ENCODE measurements at regions not wholly inside any gene's neighbourhood (a gene's known extent, or its start where the extent isn't known, plus 50 kb on each side); places are given as distances from the start of the nearest gene placed in this dataset.

- Histone ChIP-seq H3K4me3 (replicated peaks in 1 of 3; ENCODE audit: insufficient read depth in 1 of 3, low read depth in 2 of 3, low read length in 3 of 3) (no peak overlapping the region), H3K27me3 (ENCODE audit: control insufficient read depth in 1 of 2, insufficient read depth in 2 of 2, low read length in 2 of 2) (no peaks in the 10 kb centered on the region), H3K4me2 (ENCODE audit: low read depth, low read length) (no peak overlapping the region), H4K20me1 (ENCODE audit: insufficient read depth, low read length) (no peaks in the 10 kb centered on the region), H2AFZ (ENCODE audit: low read length) (no peak overlapping the region), H3K9ac (ENCODE audit: insufficient read depth, low read depth, low read length) (no peak overlapping the region), H3K9me3 (ENCODE audit: low read length) (peaks cover 40% of the 10 kb centered on the region), H3K4me1 (ENCODE audit: insufficient read depth, low read length) (no peaks in the 10 kb centered on the region), H3K36me3 (replicated peaks in 1 of 2; ENCODE audit: control insufficient read depth in 1 of 2, insufficient read depth in 2 of 2, low read length in 2 of 2) (no peaks in the 10 kb centered on the region), H3K79me2 (ENCODE audit: insufficient read depth, low read length) (no peaks in the 10 kb centered on the region), H3K27ac (ENCODE audit: extremely low read length, insufficient read depth, low read length) (no peak overlapping the region)
- TF ChIP-seq DMAP1 (CRISPR knock-in tag; IDR thresholded peaks at IDR 0.05): no peak
- no peak for TF ChIP-seq ZNF619 (CRISPR knock-in tag; IDR thresholded peaks at IDR 0.05)
- no peak for TF ChIP-seq ZFP36L1 (CRISPR knock-in tag; IDR thresholded peaks at IDR 0.05)
- no peak for TF ChIP-seq HES4 (CRISPR knock-in tag; IDR thresholded peaks at IDR 0.05; ENCODE audit: borderline replicate concordance)
- intact Hi-C loops (cut with micrococcal nuclease; ENCODE audit: unreplicated experiment) (no loop called here), in situ Hi-C loops (cut with HindIII; ENCODE audit: extremely low pct_ligation_motif_present, low pct_unique_long_range_greater_than_20kb) (no loop called here)
- WGBS (ENCODE audit: low lambda C conversion rate): 33% methylated on average over 1 of the region's 1 CpG
- no peak for FAIRE-seq
- ATAC-seq: no peak
- DNase-seq (ENCODE audit: low spot score): no peak
- ChIA-PET CTCF (ENCODE audit: low intra/inter-chr PET ratio, low total read pairs) (no interaction called here), POLR2A (no interaction called here)
- no TSS peak for BruUV-seq (replicated peaks)
Observed at GRCh38 chr5:23033864-23034263, 180.7 kb upstream of the CDH12 start.

- FAIRE-seq: no peak
- ChIA-PET POLR2A (no interaction called here), CTCF (ENCODE audit: low intra/inter-chr PET ratio, low total read pairs) (no interaction called here)
- no peaks in the 10 kb centered on the region for H3K36me3 ChIP-seq (replicated peaks in 1 of 2; ENCODE audit: control insufficient read depth in 1 of 2, insufficient read depth in 2 of 2, low read length in 2 of 2)
- no peaks in the 10 kb centered on the region for H3K79me2 ChIP-seq (ENCODE audit: insufficient read depth, low read length)
- no peak overlapping the region for H3K4me2 ChIP-seq (ENCODE audit: low read depth, low read length)
- ATAC-seq: no peak
- TF ChIP-seq ZNF260 (CRISPR knock-in tag; IDR thresholded peaks at IDR 0.05; ENCODE audit: borderline replicate concordance, low read depth): no peak
- no peak for TF ChIP-seq MNT (IDR thresholded peaks at IDR 0.05)
- no peak for TF ChIP-seq CHCHD3 (CRISPR knock-in tag; IDR thresholded peaks at IDR 0.05)
- TF ChIP-seq EED (CRISPR knock-in tag; IDR thresholded peaks at IDR 0.05): no peak
- no peak for TF ChIP-seq ZBTB39 (CRISPR knock-in tag; IDR thresholded peaks at IDR 0.05)
- TF ChIP-seq ZNF879 (CRISPR knock-in tag; IDR thresholded peaks at IDR 0.05): no peak
- no peak for TF ChIP-seq AHR (CRISPR knock-in tag; IDR thresholded peaks at IDR 0.05)
- TF ChIP-seq ATF5 (CRISPR knock-in tag; IDR thresholded peaks at IDR 0.05; ENCODE audit: low read depth): no peak
- TF ChIP-seq SP140L (CRISPR knock-in tag; IDR thresholded peaks at IDR 0.05; ENCODE audit: borderline replicate concordance): no peak
- TF ChIP-seq HIC2 (CRISPR knock-in tag; IDR thresholded peaks at IDR 0.05; ENCODE audit: low read depth): no peak
- H3K27ac ChIP-seq (ENCODE audit: extremely low read length, insufficient read depth, low read length): no peak overlapping the region
- no TSS peak for BruUV-seq (replicated peaks)
- H3K4me3 ChIP-seq (replicated peaks in 1 of 3; ENCODE audit: insufficient read depth in 1 of 3, low read depth in 2 of 3, low read length in 3 of 3): no peak overlapping the region
- intact Hi-C loops (cut with micrococcal nuclease; ENCODE audit: unreplicated experiment) (no loop called here), in situ Hi-C loops (cut with HindIII; ENCODE audit: extremely low pct_ligation_motif_present, low pct_unique_long_range_greater_than_20kb) (no loop called here)
- H4K20me1 ChIP-seq (ENCODE audit: insufficient read depth, low read length): no peaks in the 10 kb centered on the region
- no peaks in the 10 kb centered on the region for H3K27me3 ChIP-seq (ENCODE audit: control insufficient read depth in 1 of 2, insufficient read depth in 2 of 2, low read length in 2 of 2)
- peaks cover 48% of the 10 kb centered on the region for H3K9me3 ChIP-seq (ENCODE audit: low read length)
- DNase-seq (ENCODE audit: low spot score): no peak
- H3K9ac ChIP-seq (ENCODE audit: insufficient read depth, low read depth, low read length): no peak overlapping the region
- H2AFZ ChIP-seq (ENCODE audit: low read length): no peak overlapping the region
- no peaks in the 10 kb centered on the region for H3K4me1 ChIP-seq (ENCODE audit: insufficient read depth, low read length)
Observed at GRCh38 chr5:23029290-23029689, 176.1 kb upstream of the CDH12 start.

Measured in HepG2 (cell line).